ENCODE measurements at regions not wholly inside any gene's neighbourhood (a gene's known extent, or its start where the extent isn't known, plus 50 kb on each side); places are given as distances from the start of the nearest gene placed in this dataset.
"Not testable (repeated sequence)": the region's sequence is repeated elsewhere in the genome, so short reads cannot be mapped to it uniquely, and the experiment has no call there.

GRCh38 chr4:12109056-12109455 lies 680.4 kb upstream of the HS3ST1 start:
- not testable (repeated sequence) for TF ChIP-seq CTCF (conservative IDR thresholded peaks at IDR 0.05; ENCODE audit: low read depth in 2 of 2); REST (IDR thresholded peaks at IDR 0.05; ENCODE audit: unreplicated experiment); EZH2 (IDR thresholded peaks at IDR 0.05; ENCODE audit: low read depth, unreplicated experiment); ZNF331 (CRISPR knock-in tag; IDR thresholded peaks at IDR 0.05; ENCODE audit: low read depth); EZH2phosphoT487 (IDR thresholded peaks at IDR 0.05; ENCODE audit: unreplicated experiment); NANOG (IDR thresholded peaks at IDR 0.05; ENCODE audit: borderline replicate concordance); POLR2AphosphoS5 (IDR thresholded peaks at IDR 0.05; ENCODE audit: low read depth); ZNF462 (CRISPR knock-in tag; IDR thresholded peaks at IDR 0.05); STAT1 (IDR thresholded peaks at IDR 0.05; ENCODE audit: unreplicated experiment)
